GM12865 (cell line): ENCODE measurements at regions not wholly inside any gene's neighbourhood (a gene's known extent, or its start where the extent isn't known, plus 50 kb on each side); places are given as distances from the start of the nearest gene placed in this dataset.
"Not testable (repeated sequence)": the region's sequence is repeated elsewhere in the genome, so short reads cannot be mapped to it uniquely, and the experiment has no call there.

Source experiments
- DNase-seq: peaks from one replicate; pipeline ENCODE4 v3.0.0; 2010; ENCODE audit warnings: low read depth
- H3K4me3 ChIP-seq: 2 replicates; pipeline ENCODE4 v1.5.1; 2011; ENCODE audit warnings: mild to moderate bottlenecking, low read depth, low read length, control low read depth
- CTCF ChIP-seq: IDR thresholded peaks from 2 replicates; pipeline ENCODE4 v1.5.1; 2011; ENCODE audit warnings: low read length, control low read depth, low read depth, inconsistent platforms; ENCODE audit not compliant: insufficient read depth; ENCODE audit errors: missing control alignments

- DNase-seq, result no peak
- no peak overlapping the region for H3K4me3 ChIP-seq
- no peak for TF ChIP-seq CTCF
These were observed 965.1 kb upstream of the HS3ST1 start for GRCh38 chr4:12393631-12394262.

DNA sequence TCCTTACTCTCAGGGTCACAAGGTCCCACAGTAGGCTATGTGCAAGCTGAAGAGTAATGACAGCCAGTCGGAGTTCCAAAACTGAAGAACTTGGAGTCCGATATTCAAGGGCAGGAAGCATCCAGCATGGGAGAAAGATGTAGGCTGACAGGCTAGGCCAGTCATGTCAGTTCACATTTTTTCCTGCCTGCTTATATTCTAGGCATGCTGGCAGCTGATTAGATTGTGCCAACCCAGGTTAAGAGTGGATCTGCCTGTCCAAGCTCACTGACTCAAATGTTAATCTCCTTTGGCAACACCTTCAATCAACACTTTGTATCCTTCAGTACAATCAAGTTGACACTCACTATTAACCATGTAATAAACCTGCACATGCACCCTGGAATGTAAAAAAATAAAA lies 960.9 kb upstream of the HS3ST1 start:
- no peak for TF ChIP-seq CTCF
- H3K4me3 ChIP-seq, result no peak overlapping the region
- DNase-seq, result no peak

- DNase-seq, result no peak
- no peak overlapping the region for H3K4me3 ChIP-seq
- no peak for TF ChIP-seq CTCF
These were observed 953.9 kb upstream of the HS3ST1 start for GRCh38 chr4:12382567-12382966.

DNA sequence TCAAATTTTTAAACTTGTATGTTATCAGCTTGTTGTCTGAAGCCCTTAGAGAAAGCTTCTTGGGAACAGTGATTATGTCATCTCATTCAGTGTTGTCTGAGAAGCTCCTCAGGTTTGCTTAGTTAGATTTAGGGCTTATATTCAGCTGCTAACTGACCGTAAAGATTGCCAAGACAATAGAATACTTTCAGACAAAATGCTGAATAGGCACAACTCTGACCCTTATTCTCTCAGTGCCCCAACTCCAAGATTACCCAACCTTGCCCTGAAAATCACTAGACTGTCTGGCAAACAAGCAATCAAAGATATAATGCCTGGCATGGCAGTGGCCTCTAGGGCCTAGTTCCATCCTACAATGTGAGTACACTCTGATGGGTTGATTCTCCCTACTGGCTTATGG lies 950.5 kb upstream of the HS3ST1 start:
- TF ChIP-seq CTCF, result no peak

GRCh38 chr4:12375805-12376204 lies 947.1 kb upstream of the HS3ST1 start:
- DNase-seq, result no peak
- H3K4me3 ChIP-seq, result no peak overlapping the region
- no peak for TF ChIP-seq CTCF

More for the DNA sequence above, 950.5 kb upstream of the HS3ST1 start:
- no peak for DNase-seq
- H3K4me3 ChIP-seq, result no peak overlapping the region

DNA sequence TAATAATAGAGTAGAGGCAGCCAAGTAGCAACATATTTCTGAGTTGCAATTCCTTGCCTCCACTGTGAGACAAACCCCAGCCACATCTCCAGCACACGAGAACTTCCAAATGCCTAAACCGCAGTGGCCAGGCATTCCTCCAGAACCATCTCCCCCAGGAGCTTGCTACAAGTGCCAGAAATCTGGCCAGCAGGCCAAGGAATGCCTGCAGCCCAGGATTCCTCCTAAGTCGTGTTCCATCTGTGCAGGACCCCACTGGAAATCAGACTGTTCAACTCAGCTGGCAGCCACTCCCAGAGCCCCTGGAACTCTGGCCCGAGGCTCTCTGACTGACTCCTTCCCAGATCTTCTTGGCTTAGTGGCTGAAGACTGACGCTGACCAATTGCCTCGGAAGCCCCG lies 937.2 kb upstream of the HS3ST1 start:
- DNase-seq, H3K4me3 ChIP-seq: not testable (repeated sequence)

DNA sequence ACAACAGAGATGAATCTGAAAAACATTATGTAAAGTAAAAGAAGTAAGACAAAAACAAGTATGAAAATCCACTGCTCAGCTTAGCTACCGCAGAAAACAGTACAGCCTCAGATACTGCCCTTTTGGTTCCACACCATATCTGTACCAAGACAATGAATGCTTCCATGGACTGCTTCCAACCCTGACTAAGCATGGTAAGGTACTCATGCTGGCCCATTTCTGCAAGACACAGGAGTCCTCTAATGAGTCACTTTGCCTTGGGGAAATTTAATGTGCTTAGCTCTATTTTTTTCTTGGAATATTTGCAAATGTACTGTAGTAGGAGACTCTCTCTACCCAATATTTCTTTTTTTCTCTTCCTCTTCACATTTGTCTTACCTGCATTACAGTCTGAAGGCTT lies 931.7 kb upstream of the HS3ST1 start:
- no peak for DNase-seq
- TF ChIP-seq CTCF, result no peak
- H3K4me3 ChIP-seq, result no peak overlapping the region
